Hematopoietic multipotent progenitor cell treated with erythropoietin and hydrocortisone succinate and interleukin-3 and kit ligand, for 6 days (in vitro differentiated cells): ENCODE measurements at regions not wholly inside any gene's neighbourhood (a gene's known extent, or its start where the extent isn't known, plus 50 kb on each side); places are given as distances from the start of the nearest gene placed in this dataset.

Source experiments
- DNase-seq: peaks from one replicate; pipeline ENCODE4 v3.0.0-alpha.2; 2015

DNA sequence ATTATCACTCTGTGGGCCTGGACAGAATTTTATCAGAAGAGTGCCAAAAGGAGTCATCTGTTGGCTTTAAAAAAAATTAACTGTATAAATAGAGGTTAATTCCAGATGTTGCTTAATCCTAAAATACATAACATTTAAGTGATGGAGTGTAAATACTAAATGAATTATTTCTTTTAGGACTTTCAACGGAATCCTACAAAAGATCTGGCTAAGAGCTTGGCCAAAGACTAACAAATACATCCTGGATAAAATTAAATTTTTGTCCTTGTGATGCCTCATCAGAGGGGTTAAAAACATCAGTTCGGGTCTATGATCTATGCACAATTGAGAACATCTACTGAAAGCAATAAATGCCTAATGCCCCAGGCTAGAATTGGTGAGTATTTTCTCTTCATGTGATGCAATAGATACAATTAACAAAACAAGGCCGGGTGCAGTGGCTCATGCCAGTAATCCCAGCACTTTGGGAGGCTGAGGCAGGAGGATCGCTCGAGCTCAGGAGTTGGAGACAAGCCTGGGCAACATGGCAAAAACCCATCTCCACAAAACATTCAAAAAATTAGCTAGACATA is 49.8 kb upstream of the RAP1B start:
- DNase-seq = no peak
